Right kidney (tissue), 1 donor: ENCODE measurements at regions not wholly inside any gene's neighbourhood (a gene's known extent, or its start where the extent isn't known, plus 50 kb on each side); places are given as distances from the start of the nearest gene placed in this dataset.
A peak's percentile ranks its signal among the peaks of the same experiment; 100 is the strongest.
"Not testable (repeated sequence)": the region's sequence is repeated elsewhere in the genome, so short reads cannot be mapped to it uniquely, and the experiment has no call there.

ENCODE experiments used
- DNase-seq: peaks from one replicate; pipeline ENCODE4 v3.0.0-alpha.2; 2016

GRCh38 chr13:83214452-83214851 lies 667.8 kb downstream of the SLITRK1 start:
- no peak for DNase-seq

GRCh38 chr13:83211301-83211700 lies 671.0 kb downstream of the SLITRK1 start:
- DNase-seq, result no peak

DNA sequence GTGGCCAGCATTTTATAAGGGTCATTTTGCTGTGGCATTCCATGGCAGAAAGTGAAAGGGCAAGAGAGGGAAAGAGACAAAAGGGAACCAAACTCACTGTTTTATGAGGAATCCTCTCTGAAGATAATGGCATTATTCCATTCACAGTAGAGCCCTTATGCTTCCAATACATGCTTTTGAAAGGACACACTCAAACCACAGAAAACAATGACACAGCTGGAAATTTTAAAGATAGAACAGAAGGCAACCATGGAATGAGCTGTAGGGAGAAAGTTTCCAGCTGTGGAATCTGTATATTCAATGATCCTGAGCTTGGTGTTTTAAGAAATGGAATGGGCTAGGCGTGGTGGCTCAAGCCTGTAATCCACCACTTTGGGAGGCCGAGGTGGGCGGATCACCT lies 677.4 kb downstream of the SLITRK1 start:
- DNase-seq, result no peak

DNA sequence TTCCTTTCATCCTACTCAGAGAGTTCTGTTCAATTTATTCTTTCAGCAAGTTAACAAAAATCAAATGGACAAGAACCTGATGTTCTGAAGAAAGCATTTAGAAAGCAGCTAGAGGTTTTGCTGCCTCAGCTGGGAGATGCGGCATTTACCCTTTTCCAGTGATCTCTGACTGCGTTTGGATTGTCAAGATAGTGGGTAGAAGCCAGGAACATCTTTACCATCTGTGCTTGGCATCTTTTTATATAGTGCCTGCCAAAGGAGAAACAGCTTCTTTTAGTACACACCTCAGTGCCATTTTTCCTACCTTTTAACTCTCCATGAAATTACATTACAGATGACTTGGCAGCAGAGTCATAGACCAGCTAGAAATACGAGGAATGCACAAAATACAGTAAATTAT lies 680.8 kb downstream of the SLITRK1 start:
- no peak for DNase-seq

GRCh38 chr13:83197316-83197715 lies 685.0 kb downstream of the SLITRK1 start:
- DNase-seq, result no peak

GRCh38 chr13:83190020-83190419 lies 692.3 kb downstream of the SLITRK1 start:
- DNase-seq, result no peak

DNA sequence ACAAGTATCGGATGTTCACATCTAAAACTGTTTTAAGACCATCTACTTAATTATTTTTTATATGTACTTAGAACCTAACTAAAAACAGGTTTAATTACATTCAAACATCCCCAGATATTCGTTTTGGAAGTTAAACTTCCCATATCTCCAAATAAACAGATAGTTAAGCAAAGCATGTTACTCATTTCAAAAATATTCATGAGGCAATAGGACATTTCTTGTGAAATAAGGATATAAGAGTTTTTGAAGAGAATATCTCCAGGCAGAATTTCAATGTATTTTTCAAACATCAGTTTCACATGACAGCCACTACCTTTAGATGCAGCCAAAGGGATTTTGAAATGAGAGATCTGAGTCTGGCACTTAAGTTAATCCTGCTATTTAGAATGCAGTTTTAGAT lies 697.5 kb downstream of the SLITRK1 start:
- DNase-seq, result no peak

DNA sequence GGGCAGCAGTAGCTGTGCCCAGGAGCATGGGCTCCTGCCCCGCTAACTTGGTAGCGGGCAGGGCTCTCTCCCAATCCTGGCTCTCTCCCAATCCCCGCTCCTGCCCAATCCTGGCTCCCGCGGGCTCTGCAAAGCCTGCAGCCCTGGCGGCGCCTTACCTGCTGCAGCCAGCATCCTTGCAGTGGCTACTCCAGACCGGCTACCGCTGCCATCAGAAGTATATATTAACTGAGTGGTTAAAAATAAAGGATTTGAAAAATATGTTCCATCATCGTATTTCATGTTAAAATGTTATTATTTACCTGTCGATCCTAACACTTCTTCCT lies 698.2 kb downstream of the SLITRK1 start:
- no peak for DNase-seq

GRCh38 chr13:83183439-83184149 lies 698.7 kb downstream of the SLITRK1 start:
- no peak for DNase-seq

GRCh38 chr13:83182845-83183244 lies 699.4 kb downstream of the SLITRK1 start:
- DNase-seq, result no peak

- DNase-seq, result no peak
These were observed 704.3 kb downstream of the SLITRK1 start for GRCh38 chr13:83178008-83178407.

GRCh38 chr13:83168590-83168989 lies 713.7 kb downstream of the SLITRK1 start:
- DNase-seq, result no peak

DNA sequence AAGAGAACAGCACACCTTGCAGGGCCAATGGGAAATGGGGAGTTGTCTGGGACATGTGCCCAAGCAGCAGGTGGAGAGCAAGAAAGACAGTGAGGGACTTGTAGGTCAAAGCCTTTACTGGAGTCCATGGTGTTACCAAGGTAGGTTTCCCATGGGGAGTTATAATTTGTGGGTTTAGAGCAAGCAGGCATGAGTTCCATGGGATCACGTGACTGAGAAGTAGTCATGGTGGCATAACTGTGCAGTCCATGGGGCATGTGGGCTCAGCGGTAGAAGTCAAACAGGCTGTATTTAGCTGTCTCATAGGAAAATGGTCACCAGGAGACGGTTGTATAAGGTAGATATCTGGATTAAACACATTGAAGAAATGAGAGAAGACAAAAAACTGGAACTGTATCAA lies 715.1 kb downstream of the SLITRK1 start:
- no peak for DNase-seq

GRCh38 chr13:83166550-83166949 lies 715.7 kb downstream of the SLITRK1 start:
- DNase-seq, result no peak

- no peak for DNase-seq
These were observed 719.8 kb downstream of the SLITRK1 start for GRCh38 chr13:83162493-83162892.

GRCh38 chr13:83153848-83154247 lies 728.4 kb downstream of the SLITRK1 start:
- no peak for DNase-seq

GRCh38 chr13:83151308-83151660 lies 731.0 kb downstream of the SLITRK1 start:
- no peak for DNase-seq

DNA sequence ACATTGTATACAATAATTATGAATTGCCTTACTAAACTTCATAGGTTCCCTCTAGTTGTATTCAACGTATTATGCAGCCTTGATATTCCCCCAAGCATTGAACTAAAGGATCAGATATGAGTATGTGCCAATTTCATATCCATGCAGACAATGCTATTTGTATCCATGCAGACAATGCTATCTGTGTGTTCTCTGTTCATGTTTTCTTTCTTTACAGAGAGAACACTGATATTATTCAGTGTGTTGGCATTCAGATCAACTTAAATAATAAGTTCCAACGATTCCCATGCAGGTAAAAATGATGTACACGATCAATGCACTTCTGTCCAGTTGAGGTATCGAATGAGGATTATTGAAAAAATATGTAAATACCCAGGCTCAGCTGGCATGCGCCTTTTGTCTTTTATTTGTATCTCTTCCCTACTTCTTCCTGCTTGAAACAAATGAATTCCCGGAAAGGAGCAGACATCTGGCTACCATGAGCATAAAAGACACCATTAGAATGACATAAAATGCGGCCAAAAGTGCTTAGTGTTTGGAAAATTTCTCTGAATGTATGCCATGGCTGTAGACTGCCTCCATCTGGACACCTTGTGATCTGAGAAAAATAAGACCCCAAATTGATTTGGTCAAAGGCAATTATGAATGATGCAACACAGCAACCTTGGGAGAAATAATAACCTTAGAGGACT lies 731.5 kb downstream of the SLITRK1 start:
- DNase-seq, result no peak

- DNase-seq, result no peak
These were observed 745.6 kb downstream of the SLITRK1 start for GRCh38 chr13:83136660-83137059.

- DNase-seq, result no peak
These were observed 756.5 kb downstream of the SLITRK1 start for GRCh38 chr13:83125791-83126190.

- no peak for DNase-seq
These were observed 760.4 kb downstream of the SLITRK1 start for GRCh38 chr13:83121896-83122295.

DNA sequence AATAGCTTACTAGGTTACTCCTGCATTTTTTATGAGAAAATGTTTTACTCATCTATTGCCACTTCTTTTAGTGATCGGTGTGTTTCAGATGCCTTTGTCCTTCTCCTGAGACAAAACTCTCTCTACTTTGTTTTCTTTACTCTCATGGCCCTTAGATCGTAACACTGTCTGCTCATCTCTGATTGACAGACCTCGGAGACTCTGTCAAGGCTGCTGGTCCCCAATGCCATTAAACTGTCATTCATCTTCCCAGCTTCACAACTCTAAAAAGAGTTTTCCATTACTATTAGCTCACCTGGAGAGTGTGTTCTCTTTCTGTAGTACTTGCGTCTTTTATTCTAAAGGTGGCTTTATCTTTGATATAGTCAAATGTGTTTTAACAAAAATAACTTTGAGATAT lies 765.2 kb downstream of the SLITRK1 start:
- peak; percentile 3 for DNase-seq

GRCh38 chr13:83101574-83102247 lies 780.6 kb downstream of the SLITRK1 start:
- DNase-seq, result not testable (repeated sequence)

DNA sequence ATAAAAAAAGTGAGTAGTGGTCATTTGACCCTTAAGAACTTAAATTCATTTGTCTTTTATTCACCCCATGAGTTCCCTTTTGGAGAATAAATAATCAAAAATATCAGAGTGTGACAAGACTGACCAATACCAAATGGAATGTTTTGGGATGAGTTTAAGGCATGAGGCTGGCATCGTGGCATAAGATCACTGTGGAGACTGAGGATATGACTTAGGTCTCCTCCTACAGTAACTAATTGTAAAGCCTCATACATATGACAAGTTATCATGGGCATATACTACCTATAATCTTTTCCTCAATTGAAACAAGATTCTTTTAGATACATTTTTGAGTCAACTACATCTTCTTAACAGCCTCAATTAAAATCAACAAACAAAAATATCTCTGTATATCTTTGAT lies 782.0 kb downstream of the SLITRK1 start:
- no peak for DNase-seq
